GM21390 (cell line): ENCODE measurements at regions not wholly inside any gene's neighbourhood (a gene's known extent, or its start where the extent isn't known, plus 50 kb on each side); places are given as distances from the start of the nearest gene placed in this dataset.
A peak's percentile ranks its signal among the peaks of the same experiment; 100 is the strongest.
"Not testable (repeated sequence)": the region's sequence is repeated elsewhere in the genome, so short reads cannot be mapped to it uniquely, and the experiment has no call there.

Experiments
- ATAC-seq: cut with Tn5 transposase; IDR thresholded peaks from one replicate; pipeline ENCODE4 v1.9.1; 2021; ENCODE audit not compliant: unreplicated experiment

GRCh38 chr12:92436856-92437255 lies 265.9 kb upstream of the PLEKHG7 start:
- ATAC-seq: no peak

- no peak for ATAC-seq
Measured at GRCh38 chr12:92434607-92435025, 268.2 kb upstream of the PLEKHG7 start.

- ATAC-seq: peak; percentile 73
Measured at GRCh38 chr12:92432724-92433441, 269.9 kb upstream of the PLEKHG7 start.

- peak; percentile 50 for ATAC-seq
Measured at GRCh38 chr12:92431146-92431545, 271.6 kb upstream of the PLEKHG7 start.

GRCh38 chr12:92426332-92426731 lies 276.5 kb upstream of the PLEKHG7 start:
- ATAC-seq: no peak

- ATAC-seq: no peak
Measured at GRCh38 chr12:92425165-92425564, 277.6 kb upstream of the PLEKHG7 start.

GRCh38 chr12:92424338-92424737 lies 278.5 kb upstream of the PLEKHG7 start:
- ATAC-seq: no peak

GRCh38 chr12:92421701-92422100 lies 276.1 kb upstream of the BTG1 start:
- ATAC-seq: no peak

GRCh38 chr12:92421042-92421441 lies 275.4 kb upstream of the BTG1 start:
- no peak for ATAC-seq

GRCh38 chr12:92419201-92419600 lies 273.6 kb upstream of the BTG1 start:
- no peak for ATAC-seq

GRCh38 chr12:92418381-92418780 lies 272.7 kb upstream of the BTG1 start:
- ATAC-seq: no peak

- no peak for ATAC-seq
Measured at GRCh38 chr12:92417373-92417772, 271.7 kb upstream of the BTG1 start.

- ATAC-seq: no peak
Measured at GRCh38 chr12:92416385-92416812, 270.8 kb upstream of the BTG1 start.

- no peak for ATAC-seq
Measured at GRCh38 chr12:92414170-92415070, 268.8 kb upstream of the BTG1 start.

GRCh38 chr12:92413286-92413685 lies 267.6 kb upstream of the BTG1 start:
- no peak for ATAC-seq

- ATAC-seq: no peak
Measured at GRCh38 chr12:92412856-92413255, 267.2 kb upstream of the BTG1 start.

- ATAC-seq: no peak
Measured at GRCh38 chr12:92411687-92412086, 266.0 kb upstream of the BTG1 start.

GRCh38 chr12:92408072-92408900 lies 262.6 kb upstream of the BTG1 start:
- no peak for ATAC-seq

- not testable (repeated sequence) for ATAC-seq
Measured at GRCh38 chr12:92406404-92407070, 260.9 kb upstream of the BTG1 start.

- not testable (repeated sequence) for ATAC-seq
Measured at GRCh38 chr12:92405801-92406251, 260.2 kb upstream of the BTG1 start.

GRCh38 chr12:92404921-92405320 lies 259.3 kb upstream of the BTG1 start:
- no peak for ATAC-seq
